Thoracic aorta (tissue), 2 donors: ENCODE measurements at regions not wholly inside any gene's neighbourhood (a gene's known extent, or its start where the extent isn't known, plus 50 kb on each side); places are given as distances from the start of the nearest gene placed in this dataset.

ENCODE experiments used
- ATAC-seq: fragments of 150-250 bp; one replicate; pipeline ENCODE4 v1.8.0; 2017; ENCODE audit warnings: low read depth; ENCODE audit not compliant: insufficient number of reproducible peaks, low FRiP score
- DNase-seq: peaks from one replicate; pipeline ENCODE4 v3.0.0-alpha.2; 2020; ENCODE audit warnings: low spot score
- H3K27ac ChIP-seq, 2 donors: fragments of 200-600 bp; sonication (generic); 1 replicate in 1 of 2; 2 replicates in 1 of 2; pipeline ENCODE4 v1.5.1; 2016; ENCODE audit warnings: mild to moderate bottlenecking in 2 of 2, moderate library complexity in 2 of 2
- H3K27me3 ChIP-seq: fragments of 200-600 bp; sonication (generic); replicated peaks from 2 replicates; pipeline ENCODE4 v1.6.0; 2016; ENCODE audit warnings: mild to moderate bottlenecking; ENCODE audit not compliant: insufficient read depth
- H3K36me3 ChIP-seq: fragments of 200-600 bp; sonication (generic); one replicate; pipeline ENCODE4 v1.5.1; 2016
- H3K4me1 ChIP-seq, 2 donors: fragments of 200-600 bp; sonication (generic); 1 replicate in 1 of 2; 2 replicates in 1 of 2; pipeline versions ENCODE4 v1.5.1 to v1.6.0; 2016; ENCODE audit warnings: low read depth in 2 of 2, mild to moderate bottlenecking in 1 of 2; ENCODE audit not compliant: control insufficient read depth in 1 of 2
- H3K4me3 ChIP-seq: fragments of 200-600 bp; sonication (generic); 2 replicates; pipeline ENCODE4 v1.5.1; 2016; ENCODE audit warnings: mild to moderate bottlenecking
- H3K9me3 ChIP-seq: fragments of 200-600 bp; sonication (generic); 2 replicates; pipeline ENCODE4 v1.5.1; 2016
- CTCF ChIP-seq: fragments of 200-600 bp; sonication (generic); IDR thresholded peaks from one replicate; pipeline ENCODE4 v1.5.1; 2019; ENCODE audit warnings: antibody characterized with exemption

- ATAC-seq (no peak), DNase-seq (no peak)
- no peak overlapping the region for H3K27ac ChIP-seq
- H3K4me3 ChIP-seq = no peak overlapping the region
- peaks cover 0 to 8% of the 10 kb centered on the region in 2 donors for H3K4me1 ChIP-seq
- H3K36me3 ChIP-seq = no peaks in the 10 kb centered on the region
- TF ChIP-seq CTCF = no peak
- H3K27me3 ChIP-seq = no peaks in the 10 kb centered on the region
- H3K9me3 ChIP-seq = no peaks in the 10 kb centered on the region
Observed at GRCh38 chr1:91600431-91601337, 100.0 kb downstream of the CDC7 start.

GRCh38 chr1:91601554-91602376 is 101.1 kb downstream of the CDC7 start:
- Histone ChIP-seq H3K9me3 (no peaks in the 10 kb centered on the region), H3K27ac (no peak overlapping the region), H3K36me3 (no peaks in the 10 kb centered on the region), H3K4me3 (no peak overlapping the region), H3K27me3 (no peaks in the 10 kb centered on the region), H3K4me1 (peaks cover 0 to 8% of the 10 kb centered on the region in 2 donors)
- ATAC-seq = no peak
- no peak for DNase-seq
- TF ChIP-seq CTCF = no peak

- no peak for ATAC-seq
- H3K4me1 ChIP-seq = peaks cover 0 to 8% of the 10 kb centered on the region in 2 donors
- no peak overlapping the region for H3K4me3 ChIP-seq
- no peaks in the 10 kb centered on the region for H3K27me3 ChIP-seq
- no peaks in the 10 kb centered on the region for H3K9me3 ChIP-seq
- no peaks in the 10 kb centered on the region for H3K36me3 ChIP-seq
- no peak for TF ChIP-seq CTCF
- no peak for DNase-seq
- H3K27ac ChIP-seq = no peak overlapping the region
Observed at GRCh38 chr1:91603409-91603808, 102.8 kb downstream of the CDC7 start.

- ATAC-seq (no peak), DNase-seq (no peak)
- Histone ChIP-seq H3K4me3 (no peak overlapping the region), H3K36me3 (no peaks in the 10 kb centered on the region), H3K27me3 (no peaks in the 10 kb centered on the region), H3K9me3 (no peaks in the 10 kb centered on the region), H3K27ac (no peak overlapping the region), H3K4me1 (peaks cover 0 to 8% of the 10 kb centered on the region in 2 donors)
- TF ChIP-seq CTCF = no peak
Observed at GRCh38 chr1:91604632-91605031, 104.0 kb downstream of the CDC7 start.

GRCh38 chr1:91605566-91605965 is 104.9 kb downstream of the CDC7 start:
- Histone ChIP-seq H3K4me1 (peaks cover 0 to 5% of the 10 kb centered on the region in 2 donors), H3K27ac (no peak overlapping the region), H3K36me3 (no peaks in the 10 kb centered on the region), H3K27me3 (no peaks in the 10 kb centered on the region), H3K4me3 (no peak overlapping the region), H3K9me3 (no peaks in the 10 kb centered on the region)
- TF ChIP-seq CTCF = no peak
- no peak for ATAC-seq
- DNase-seq = no peak
